Dendritic cell treated with granulocyte-macrophage colony-stimulating factor and Interleukin-4, amounts not matched to agents 40 ng/mL and 50 ng/mL, for 4 days (primary cell): ENCODE measurements at regions not wholly inside any gene's neighbourhood (a gene's known extent, or its start where the extent isn't known, plus 50 kb on each side); places are given as distances from the start of the nearest gene placed in this dataset.

Experiments used
- H3K27ac Mint-ChIP-seq: one replicate; pipeline ENCODE4 v1.8.0; 2022; ENCODE audit warnings: mild to moderate bottlenecking, mixed read lengths
- H3K27me3 Mint-ChIP-seq: one replicate; pipeline ENCODE4 v1.8.0; 2022; ENCODE audit warnings: mild to moderate bottlenecking, mixed read lengths
- H3K36me3 Mint-ChIP-seq: one replicate; pipeline ENCODE4 v1.8.0; 2022; ENCODE audit warnings: low read depth, mixed read lengths
- H3K4me1 Mint-ChIP-seq: one replicate; pipeline ENCODE4 v1.8.0; 2022; ENCODE audit warnings: low read depth, mixed read lengths
- H3K4me3 Mint-ChIP-seq: one replicate; pipeline ENCODE4 v1.8.0; 2022; ENCODE audit warnings: mild to moderate bottlenecking, moderate library complexity, mixed read lengths
- H3K9me3 Mint-ChIP-seq: one replicate; pipeline ENCODE4 v1.8.0; 2022; ENCODE audit warnings: mixed read lengths
- intact Hi-C: fragments of 100-400 bp; cut with micrococcal nuclease; formaldehyde crosslinking; loops from one replicate; pipeline ENCODE4 v1.15.0; 2022

DNA sequence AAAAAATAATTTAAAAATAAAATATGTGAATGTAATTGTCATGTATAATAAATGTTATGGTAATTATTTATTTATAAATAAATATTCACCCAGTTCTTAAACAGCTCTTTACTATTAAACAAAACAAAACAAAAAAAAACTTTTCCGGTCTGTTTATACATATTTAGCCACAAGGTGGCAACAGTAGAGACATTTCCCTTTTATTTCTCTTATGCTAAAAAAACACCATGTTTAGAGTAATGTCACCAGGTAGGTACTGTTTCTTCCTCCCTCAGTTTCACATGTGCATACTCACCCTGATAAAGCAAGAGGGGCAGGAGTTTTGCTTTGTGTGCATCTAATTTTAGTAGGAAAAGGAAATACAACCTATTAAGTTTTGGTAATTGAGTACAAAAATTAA is 610.4 kb upstream of the IMPG1 start:
- Mint-ChIP-seq H3K36me3 (no peaks in the 10 kb centered on the region), H3K9me3 (peaks cover 2% of the 10 kb centered on the region), H3K27ac (no peak overlapping the region), H3K4me3 (no peak overlapping the region), H3K4me1 (no peaks in the 10 kb centered on the region), H3K27me3 (no peaks in the 10 kb centered on the region)
- intact Hi-C loops = no loop called here

- intact Hi-C loops = no loop called here
- H3K36me3 Mint-ChIP-seq = no peaks in the 10 kb centered on the region
Observed at GRCh38 chr6:76681781-76682180, 609.3 kb upstream of the IMPG1 start.

DNA sequence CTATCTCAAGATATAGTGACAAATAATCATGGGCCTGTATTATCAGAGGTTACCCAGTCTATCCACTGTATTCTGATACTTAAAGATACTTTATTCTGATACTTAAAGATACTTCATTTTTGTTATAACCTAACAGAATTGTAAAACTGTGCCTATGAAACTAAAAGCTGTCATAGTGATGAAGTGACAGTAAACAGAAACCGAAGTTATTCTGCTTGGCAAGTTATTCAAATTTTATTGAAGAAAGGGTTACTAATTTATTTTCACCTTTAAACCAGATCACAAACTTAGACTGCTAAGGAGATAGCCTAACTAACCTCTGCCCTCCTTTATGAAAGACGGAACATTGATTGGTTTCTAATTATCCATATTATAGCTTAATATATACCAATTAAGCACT is 604.6 kb upstream of the IMPG1 start:
- intact Hi-C loops = no loop called here

More at GRCh38 chr6:76681781-76682180, 609.3 kb upstream of the IMPG1 start:
- H3K27ac Mint-ChIP-seq = no peak overlapping the region
- no peak overlapping the region for H3K4me3 Mint-ChIP-seq
- no peaks in the 10 kb centered on the region for H3K27me3 Mint-ChIP-seq
- no peaks in the 10 kb centered on the region for H3K9me3 Mint-ChIP-seq
- H3K4me1 Mint-ChIP-seq = no peaks in the 10 kb centered on the region

GRCh38 chr6:76671751-76672150 is 599.3 kb upstream of the IMPG1 start:
- Mint-ChIP-seq H3K4me1 (no peaks in the 10 kb centered on the region), H3K27ac (no peak overlapping the region), H3K4me3 (no peak overlapping the region), H3K36me3 (no peaks in the 10 kb centered on the region), H3K9me3 (peaks cover 9% of the 10 kb centered on the region), H3K27me3 (no peaks in the 10 kb centered on the region)
- intact Hi-C loops = no loop called here

More for the DNA sequence above, 604.6 kb upstream of the IMPG1 start:
- Mint-ChIP-seq H3K4me1 (no peaks in the 10 kb centered on the region), H3K9me3 (peaks cover 9% of the 10 kb centered on the region), H3K4me3 (no peak overlapping the region), H3K27ac (no peak overlapping the region), H3K36me3 (no peaks in the 10 kb centered on the region), H3K27me3 (no peaks in the 10 kb centered on the region)

DNA sequence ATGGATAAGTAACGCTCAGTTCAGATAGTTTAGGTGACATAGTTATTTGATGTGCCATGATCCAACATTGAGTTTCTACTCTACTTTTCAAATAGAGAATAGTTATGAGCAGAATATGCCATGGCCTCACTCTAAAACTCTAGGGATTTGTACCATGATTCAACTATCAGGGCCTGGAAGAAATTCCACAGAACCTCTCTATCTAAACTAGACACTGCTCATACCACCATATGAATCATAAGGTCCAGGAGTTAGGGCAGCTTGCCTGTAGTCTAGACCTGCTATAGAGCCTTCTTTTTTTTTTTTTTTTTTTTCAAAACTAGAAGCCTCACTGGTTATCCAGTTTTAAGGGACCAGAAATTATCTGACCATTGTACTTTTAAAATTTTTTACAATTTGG is 571.8 kb upstream of the IMPG1 start:
- intact Hi-C loops = no loop called here
- peaks cover 21% of the 10 kb centered on the region for H3K9me3 Mint-ChIP-seq
- H3K27me3 Mint-ChIP-seq = no peaks in the 10 kb centered on the region
- no peaks in the 10 kb centered on the region for H3K36me3 Mint-ChIP-seq
- no peak overlapping the region for H3K4me3 Mint-ChIP-seq
- no peak overlapping the region for H3K27ac Mint-ChIP-seq
- H3K4me1 Mint-ChIP-seq = no peaks in the 10 kb centered on the region

GRCh38 chr6:76639941-76640340 is 567.5 kb upstream of the IMPG1 start:
- intact Hi-C loops = no loop called here
- Mint-ChIP-seq H3K27ac (no peak overlapping the region), H3K4me1 (no peaks in the 10 kb centered on the region), H3K9me3 (peaks cover 21% of the 10 kb centered on the region), H3K36me3 (no peaks in the 10 kb centered on the region), H3K4me3 (no peak overlapping the region), H3K27me3 (no peaks in the 10 kb centered on the region)

- no peaks in the 10 kb centered on the region for H3K4me1 Mint-ChIP-seq
- H3K27ac Mint-ChIP-seq = no peak overlapping the region
- H3K27me3 Mint-ChIP-seq = no peaks in the 10 kb centered on the region
- intact Hi-C loops = no loop called here
- H3K9me3 Mint-ChIP-seq = peaks cover 18% of the 10 kb centered on the region
- no peaks in the 10 kb centered on the region for H3K36me3 Mint-ChIP-seq
- H3K4me3 Mint-ChIP-seq = no peak overlapping the region
Observed at GRCh38 chr6:76634695-76635094, 562.2 kb upstream of the IMPG1 start.

DNA sequence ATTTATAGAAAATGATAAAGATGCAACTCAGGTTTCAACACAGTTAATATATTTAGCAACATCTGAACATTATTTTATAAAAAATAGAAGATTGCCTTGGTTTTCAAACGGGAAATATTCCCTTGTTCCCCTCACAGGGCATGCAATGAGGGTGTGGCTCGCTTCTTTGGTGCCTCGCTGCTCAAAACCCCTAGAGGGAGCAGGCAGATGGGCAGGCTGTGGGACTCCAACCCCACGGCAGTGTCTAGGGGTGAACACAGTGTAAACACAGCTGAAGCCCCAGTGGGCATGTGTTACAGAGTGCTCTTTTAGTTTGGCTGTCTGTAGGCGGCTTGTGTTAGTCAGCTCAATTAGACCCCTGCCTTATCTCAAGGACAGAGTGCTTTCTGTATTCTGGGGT is 560.8 kb upstream of the IMPG1 start:
- H3K27ac Mint-ChIP-seq = no peak overlapping the region
- H3K4me3 Mint-ChIP-seq = no peak overlapping the region
- no peaks in the 10 kb centered on the region for H3K4me1 Mint-ChIP-seq
- H3K9me3 Mint-ChIP-seq = peaks cover 32% of the 10 kb centered on the region
- H3K36me3 Mint-ChIP-seq = no peaks in the 10 kb centered on the region
- H3K27me3 Mint-ChIP-seq = no peaks in the 10 kb centered on the region
- intact Hi-C loops = no loop called here

GRCh38 chr6:76631622-76632021 is 559.2 kb upstream of the IMPG1 start:
- no peaks in the 10 kb centered on the region for H3K27me3 Mint-ChIP-seq
- H3K27ac Mint-ChIP-seq = no peak overlapping the region
- H3K4me1 Mint-ChIP-seq = no peaks in the 10 kb centered on the region
- intact Hi-C loops = no loop called here
- H3K36me3 Mint-ChIP-seq = no peaks in the 10 kb centered on the region
- no peak overlapping the region for H3K4me3 Mint-ChIP-seq
- H3K9me3 Mint-ChIP-seq = peaks cover 49% of the 10 kb centered on the region

- no peaks in the 10 kb centered on the region for H3K4me1 Mint-ChIP-seq
- no peak overlapping the region for H3K27ac Mint-ChIP-seq
- H3K9me3 Mint-ChIP-seq = no peaks in the 10 kb centered on the region
- intact Hi-C loops = no loop called here
- H3K4me3 Mint-ChIP-seq = no peak overlapping the region
- H3K27me3 Mint-ChIP-seq = no peaks in the 10 kb centered on the region
- H3K36me3 Mint-ChIP-seq = no peaks in the 10 kb centered on the region
Observed at GRCh38 chr6:76615395-76615794, 542.9 kb upstream of the IMPG1 start.

DNA sequence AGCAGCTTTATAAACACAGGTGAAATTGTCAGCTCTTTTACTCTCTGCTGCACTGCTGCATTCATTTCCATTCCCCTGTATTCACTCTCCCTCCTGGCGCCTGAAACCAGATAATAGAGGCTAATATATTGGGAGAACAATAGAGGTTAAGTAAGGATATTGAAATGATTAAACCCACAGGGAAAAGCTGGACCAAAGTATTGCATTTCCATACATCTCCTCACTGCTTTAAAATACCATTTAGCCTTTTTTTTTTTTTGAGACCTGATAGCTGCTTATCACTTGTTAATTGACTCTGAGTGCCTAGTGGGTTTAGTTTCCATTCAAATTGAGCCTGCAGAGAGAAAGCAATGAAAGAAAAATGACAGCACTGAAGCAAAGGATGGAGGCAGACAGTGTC is 540.5 kb upstream of the IMPG1 start:
- H3K9me3 Mint-ChIP-seq = no peaks in the 10 kb centered on the region
- no peaks in the 10 kb centered on the region for H3K36me3 Mint-ChIP-seq
- no peaks in the 10 kb centered on the region for H3K4me1 Mint-ChIP-seq
- intact Hi-C loops = no loop called here
- no peaks in the 10 kb centered on the region for H3K27me3 Mint-ChIP-seq
- no peak overlapping the region for H3K27ac Mint-ChIP-seq
- H3K4me3 Mint-ChIP-seq = no peak overlapping the region

DNA sequence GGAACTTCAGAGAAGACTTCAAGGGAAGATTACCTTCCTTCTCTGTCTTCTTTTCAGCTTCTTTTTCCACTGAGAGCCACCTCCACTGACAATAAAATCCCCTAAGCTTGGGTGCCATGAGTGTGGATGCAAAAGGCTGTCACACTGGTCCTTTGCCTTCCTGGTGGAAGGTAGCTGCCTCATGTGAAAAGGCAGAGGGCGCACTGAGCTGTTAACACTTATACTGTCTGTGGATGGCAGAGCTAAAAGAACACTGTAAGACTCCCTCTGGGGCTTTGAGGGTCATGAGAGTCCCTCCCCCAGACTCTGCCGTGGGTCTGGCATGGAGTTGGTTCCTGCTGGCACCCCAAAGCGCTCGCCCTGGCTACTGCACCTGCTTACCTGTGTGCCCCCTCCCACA is 536.7 kb upstream of the IMPG1 start:
- Mint-ChIP-seq H3K9me3 (no peaks in the 10 kb centered on the region), H3K36me3 (no peaks in the 10 kb centered on the region), H3K4me1 (no peaks in the 10 kb centered on the region), H3K27me3 (no peaks in the 10 kb centered on the region), H3K4me3 (no peak overlapping the region), H3K27ac (no peak overlapping the region)
- intact Hi-C loops = no loop called here

DNA sequence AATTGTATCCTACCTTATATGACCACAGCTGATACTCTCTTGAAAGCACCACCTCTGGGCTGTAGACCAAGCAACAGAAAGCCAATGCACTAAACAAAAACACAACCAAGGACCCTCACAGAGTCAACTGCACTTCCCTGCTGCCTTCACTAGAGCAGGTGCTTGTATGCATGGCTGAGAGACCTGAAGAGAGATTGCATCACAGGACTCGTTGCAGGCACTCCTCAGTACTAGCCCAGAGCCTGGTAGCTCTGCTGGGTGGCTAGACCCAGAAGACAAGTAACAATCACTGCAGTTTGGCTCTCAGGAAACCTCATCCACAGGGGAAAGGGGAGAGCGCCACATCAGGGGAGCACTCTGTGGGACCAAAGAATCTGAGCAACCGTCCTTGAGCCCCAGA is 521.6 kb upstream of the IMPG1 start:
- Mint-ChIP-seq H3K4me1 (no peaks in the 10 kb centered on the region), H3K27ac (no peak overlapping the region), H3K4me3 (no peak overlapping the region), H3K9me3 (peaks cover 24% of the 10 kb centered on the region), H3K27me3 (no peaks in the 10 kb centered on the region), H3K36me3 (no peaks in the 10 kb centered on the region)
- intact Hi-C loops = no loop called here

DNA sequence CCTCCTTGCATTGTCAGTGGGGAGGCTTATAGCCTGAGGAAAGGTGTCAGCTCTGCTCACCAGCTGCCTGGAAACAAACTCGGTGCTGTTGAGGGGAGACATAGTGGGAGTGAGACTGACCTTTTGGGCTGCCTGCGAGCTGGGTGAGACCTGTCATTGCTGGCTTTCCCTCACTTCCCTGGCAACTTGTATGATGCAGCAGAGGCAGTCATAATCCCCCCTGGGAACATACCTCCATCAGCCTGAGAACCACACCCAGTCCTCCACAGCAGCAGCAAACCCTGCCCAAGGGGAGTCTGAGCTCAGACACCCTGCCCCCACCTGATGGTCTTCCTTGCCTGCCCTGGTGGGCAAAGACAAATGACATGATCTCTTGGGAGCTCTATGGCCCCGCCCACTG is 521.2 kb upstream of the IMPG1 start:
- no peak overlapping the region for H3K4me3 Mint-ChIP-seq
- no peaks in the 10 kb centered on the region for H3K4me1 Mint-ChIP-seq
- no peak overlapping the region for H3K27ac Mint-ChIP-seq
- peaks cover 20% of the 10 kb centered on the region for H3K9me3 Mint-ChIP-seq
- no peaks in the 10 kb centered on the region for H3K36me3 Mint-ChIP-seq
- intact Hi-C loops = no loop called here
- H3K27me3 Mint-ChIP-seq = no peaks in the 10 kb centered on the region

GRCh38 chr6:76592566-76592965 is 520.1 kb upstream of the IMPG1 start:
- Mint-ChIP-seq H3K27ac (no peak overlapping the region), H3K36me3 (no peaks in the 10 kb centered on the region), H3K4me1 (no peaks in the 10 kb centered on the region), H3K9me3 (peaks cover 17% of the 10 kb centered on the region), H3K27me3 (no peaks in the 10 kb centered on the region), H3K4me3 (no peak overlapping the region)
- intact Hi-C loops = no loop called here
